ENCODE measurements at regions not wholly inside any gene's neighbourhood (a gene's known extent, or its start where the extent isn't known, plus 50 kb on each side); places are given as distances from the start of the nearest gene placed in this dataset.
"Not testable (repeated sequence)": the region's sequence is repeated elsewhere in the genome, so short reads cannot be mapped to it uniquely, and the experiment has no call there.

DNA sequence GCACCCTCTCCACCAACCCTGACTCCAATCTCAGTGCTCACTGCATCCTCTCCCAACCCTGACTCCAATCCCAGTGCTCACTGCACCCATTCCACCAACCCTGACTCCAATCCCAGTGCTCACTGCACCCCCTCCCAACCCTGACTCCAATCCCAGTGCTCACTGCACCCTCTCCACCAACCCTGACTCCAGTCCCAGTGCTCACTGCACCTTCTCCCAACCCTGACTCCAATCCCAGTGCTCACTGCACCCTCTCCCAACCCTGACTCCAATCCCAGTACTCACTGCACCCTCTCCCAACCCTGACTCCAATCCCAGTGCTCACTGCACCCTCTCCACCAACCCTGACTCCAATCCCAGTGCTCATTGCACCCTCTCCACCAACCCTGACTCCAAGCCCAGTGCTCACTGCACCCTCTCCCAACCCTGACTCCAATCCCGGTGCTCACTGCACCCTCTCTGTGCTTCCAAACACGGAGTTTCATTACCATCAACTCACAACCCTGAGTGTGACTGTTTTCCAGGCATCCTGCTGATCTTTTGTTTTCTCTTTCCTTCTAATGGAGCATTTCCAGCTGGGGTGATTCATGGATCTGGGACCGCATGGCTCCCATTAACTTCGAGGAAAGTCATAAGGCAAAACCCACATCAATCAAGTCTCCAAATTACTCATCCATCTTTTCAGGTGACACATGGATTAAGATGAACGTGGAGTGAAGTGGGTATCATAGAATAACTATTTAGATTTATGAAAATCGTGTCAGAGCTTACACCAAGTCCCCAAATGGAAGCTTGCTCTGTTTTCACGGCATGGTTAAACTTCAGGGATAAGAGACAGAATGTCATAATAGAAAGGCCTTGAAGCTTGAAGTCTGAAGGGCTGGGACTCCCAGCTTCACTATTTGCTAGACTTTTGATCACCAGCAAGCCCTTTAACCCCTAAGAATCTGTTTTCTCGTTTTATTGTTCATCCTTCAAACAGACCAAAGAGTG is 135.3 kb upstream of the ZNF618 start:
- not testable (repeated sequence) for H3K27me3 ChIP-seq (ENCODE audit: control insufficient read depth in 1 of 2, insufficient read depth in 2 of 2, low read length in 2 of 2); H3K9ac ChIP-seq (ENCODE audit: low read depth in 1 of 2, low read length in 2 of 2); H3K36me3 ChIP-seq (ENCODE audit: control insufficient read depth in 1 of 2, insufficient read depth in 2 of 2, low read length in 2 of 2); H3K4me1 ChIP-seq (ENCODE audit: control insufficient read depth in 1 of 2, insufficient read depth in 2 of 2, low read length in 2 of 2); H3K27ac ChIP-seq (ENCODE audit: low read depth, low read length); H3K9me3 ChIP-seq (ENCODE audit: control insufficient read depth in 1 of 2, low read length in 2 of 2); H3K4me3 ChIP-seq (ENCODE audit: low read depth in 1 of 2, low read length in 2 of 2)

DNA sequence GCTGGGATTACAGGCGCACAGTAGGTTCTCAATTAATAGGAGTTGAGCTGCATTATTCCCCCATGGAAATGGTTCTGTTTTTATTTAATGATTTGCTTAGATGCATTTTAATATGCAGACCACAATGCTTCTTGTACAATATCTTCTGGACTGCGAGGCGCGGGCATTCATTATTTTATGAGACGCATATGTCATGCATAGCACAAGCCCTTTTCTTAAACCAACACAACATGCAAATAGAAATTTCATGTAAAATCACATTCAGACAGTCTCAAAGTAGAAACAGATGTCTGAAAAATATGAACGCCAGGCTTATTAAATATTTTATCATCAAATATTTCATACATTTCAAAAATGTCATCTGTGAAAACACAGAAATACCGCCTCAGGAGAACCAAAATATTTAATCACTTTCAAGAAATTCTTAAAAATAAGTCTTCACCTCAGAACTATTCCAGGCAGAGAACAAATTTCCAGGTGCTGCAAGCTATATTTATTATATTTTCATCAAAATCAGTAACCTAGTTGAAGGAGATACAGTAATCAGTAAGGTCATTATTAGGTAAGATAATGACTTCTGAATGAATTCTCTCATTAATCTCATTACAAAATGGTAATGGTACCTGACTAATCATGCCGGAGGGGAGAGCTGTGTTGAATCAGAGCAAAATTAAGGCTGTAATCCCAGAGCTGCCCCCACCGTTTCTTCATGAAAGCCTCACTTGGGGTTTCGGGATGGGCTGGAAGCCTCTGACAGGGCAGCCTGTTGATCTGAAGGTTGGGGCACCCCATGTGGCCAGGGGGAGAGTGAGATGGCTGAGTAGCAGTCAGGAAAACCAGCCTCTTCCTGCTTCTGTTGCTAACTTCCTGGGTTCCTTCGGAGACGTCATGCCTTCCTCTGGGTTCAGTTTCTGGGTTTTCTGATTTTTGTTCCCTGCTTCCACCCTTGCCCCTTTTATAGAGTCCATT is 133.9 kb upstream of the ZNF618 start:
- H3K27me3 ChIP-seq (ENCODE audit: control insufficient read depth in 1 of 2, insufficient read depth in 2 of 2, low read length in 2 of 2), result peaks cover 7 to 8% of the 10 kb centered on the region in 2 donors
- H3K9ac ChIP-seq (ENCODE audit: low read depth in 1 of 2, low read length in 2 of 2), result no peak overlapping the region
- H3K9me3 ChIP-seq (ENCODE audit: control insufficient read depth in 1 of 2, low read length in 2 of 2), result no peaks in the 10 kb centered on the region
- H3K4me1 ChIP-seq (ENCODE audit: control insufficient read depth in 1 of 2, insufficient read depth in 2 of 2, low read length in 2 of 2), result no peaks in the 10 kb centered on the region
- H3K4me3 ChIP-seq (ENCODE audit: low read depth in 1 of 2, low read length in 2 of 2), result no peak overlapping the region
- no peak overlapping the region for H3K27ac ChIP-seq (ENCODE audit: low read depth, low read length)
- no peaks in the 10 kb centered on the region for H3K36me3 ChIP-seq (ENCODE audit: control insufficient read depth in 1 of 2, insufficient read depth in 2 of 2, low read length in 2 of 2)

DNA sequence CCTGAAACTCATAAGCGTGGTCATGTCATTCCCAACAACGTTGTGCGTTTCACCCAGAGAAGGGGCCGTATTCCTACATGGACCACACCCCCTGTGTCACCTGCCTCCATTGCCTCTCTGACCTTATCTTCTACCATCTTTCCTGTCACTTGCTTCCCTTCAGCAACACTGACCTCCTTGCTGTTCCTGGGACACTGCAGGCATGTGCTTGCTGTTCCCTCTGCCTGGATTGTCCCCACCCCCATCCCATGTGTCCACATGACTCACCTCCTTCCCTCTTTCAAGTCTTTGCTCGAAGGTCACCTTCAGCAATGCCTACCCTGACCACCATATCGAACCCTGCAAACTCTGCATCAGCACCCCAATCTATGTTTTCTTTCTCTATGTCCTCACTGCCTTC is 133.2 kb upstream of the ZNF618 start:
- H3K27ac ChIP-seq (ENCODE audit: low read depth, low read length), result no peak overlapping the region

DNA sequence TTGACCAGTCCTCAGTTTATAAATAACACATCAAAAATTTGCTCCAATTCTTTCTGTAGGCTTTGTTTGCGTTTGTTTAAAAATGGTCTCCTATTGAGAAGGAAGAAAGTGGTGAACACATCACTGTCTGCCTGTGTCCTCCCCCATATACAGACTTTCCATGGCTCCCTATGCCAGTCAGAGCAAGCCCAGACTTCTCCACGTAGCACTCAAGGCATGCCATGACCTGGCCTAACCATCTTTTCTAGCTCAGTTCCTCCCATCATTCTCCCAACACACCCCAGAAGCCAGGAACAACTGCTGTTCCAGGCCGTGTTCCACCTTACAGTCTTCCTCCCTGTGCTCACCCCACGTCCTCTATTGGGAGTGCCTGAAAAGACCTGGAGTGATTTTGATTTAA is 129.6 kb upstream of the ZNF618 start:
- H3K9ac ChIP-seq (ENCODE audit: low read depth in 1 of 2, low read length in 2 of 2), result no peak overlapping the region
- H3K9me3 ChIP-seq (ENCODE audit: control insufficient read depth in 1 of 2, low read length in 2 of 2), result no peaks in the 10 kb centered on the region
- no peaks in the 10 kb centered on the region for H3K36me3 ChIP-seq (ENCODE audit: control insufficient read depth in 1 of 2, insufficient read depth in 2 of 2, low read length in 2 of 2)
- no peak overlapping the region for H3K4me3 ChIP-seq (ENCODE audit: low read depth in 1 of 2, low read length in 2 of 2)
- no peaks in the 10 kb centered on the region for H3K4me1 ChIP-seq (ENCODE audit: control insufficient read depth in 1 of 2, insufficient read depth in 2 of 2, low read length in 2 of 2)
- H3K27ac ChIP-seq (ENCODE audit: low read depth, low read length), result no peak overlapping the region
- peaks cover 7 to 8% of the 10 kb centered on the region in 2 donors for H3K27me3 ChIP-seq (ENCODE audit: control insufficient read depth in 1 of 2, insufficient read depth in 2 of 2, low read length in 2 of 2)

More for the DNA sequence above, 133.2 kb upstream of the ZNF618 start:
- Histone ChIP-seq H3K9ac (ENCODE audit: low read depth in 1 of 2, low read length in 2 of 2) (no peak overlapping the region), H3K36me3 (ENCODE audit: control insufficient read depth in 1 of 2, insufficient read depth in 2 of 2, low read length in 2 of 2) (no peaks in the 10 kb centered on the region), H3K9me3 (ENCODE audit: control insufficient read depth in 1 of 2, low read length in 2 of 2) (no peaks in the 10 kb centered on the region), H3K4me1 (ENCODE audit: control insufficient read depth in 1 of 2, insufficient read depth in 2 of 2, low read length in 2 of 2) (no peaks in the 10 kb centered on the region), H3K4me3 (ENCODE audit: low read depth in 1 of 2, low read length in 2 of 2) (no peak overlapping the region), H3K27me3 (ENCODE audit: control insufficient read depth in 1 of 2, insufficient read depth in 2 of 2, low read length in 2 of 2) (peaks cover 7 to 8% of the 10 kb centered on the region in 2 donors)

DNA sequence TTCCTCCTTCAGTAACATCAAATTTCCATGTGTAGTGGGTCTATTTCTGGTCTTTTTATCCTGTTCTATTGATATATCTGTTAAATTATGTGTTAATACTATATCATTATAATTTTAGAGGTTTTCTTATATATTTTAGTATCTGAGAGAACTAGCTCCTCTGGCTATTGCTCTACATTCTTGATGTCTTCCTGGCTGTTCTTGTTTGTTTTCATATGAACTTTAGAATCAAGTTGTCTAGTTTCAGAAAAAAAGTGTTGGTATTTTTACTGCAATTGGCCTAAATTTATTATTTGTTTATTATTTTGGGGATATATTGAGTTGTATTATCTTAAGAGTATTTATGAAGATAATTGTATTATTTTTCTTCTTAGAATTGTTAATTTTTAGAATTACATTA is 128.0 kb upstream of the ZNF618 start:
- no peak overlapping the region for H3K27ac ChIP-seq (ENCODE audit: low read depth, low read length)
- no peaks in the 10 kb centered on the region for H3K4me1 ChIP-seq (ENCODE audit: control insufficient read depth in 1 of 2, insufficient read depth in 2 of 2, low read length in 2 of 2)
- H3K9me3 ChIP-seq (ENCODE audit: control insufficient read depth in 1 of 2, low read length in 2 of 2), result no peaks in the 10 kb centered on the region
- peaks cover 0 to 3% of the 10 kb centered on the region in 2 donors for H3K27me3 ChIP-seq (ENCODE audit: control insufficient read depth in 1 of 2, insufficient read depth in 2 of 2, low read length in 2 of 2)
- H3K4me3 ChIP-seq (ENCODE audit: low read depth in 1 of 2, low read length in 2 of 2), result no peak overlapping the region
- no peaks in the 10 kb centered on the region for H3K36me3 ChIP-seq (ENCODE audit: control insufficient read depth in 1 of 2, insufficient read depth in 2 of 2, low read length in 2 of 2)
- H3K9ac ChIP-seq (ENCODE audit: low read depth in 1 of 2, low read length in 2 of 2), result no peak overlapping the region

DNA sequence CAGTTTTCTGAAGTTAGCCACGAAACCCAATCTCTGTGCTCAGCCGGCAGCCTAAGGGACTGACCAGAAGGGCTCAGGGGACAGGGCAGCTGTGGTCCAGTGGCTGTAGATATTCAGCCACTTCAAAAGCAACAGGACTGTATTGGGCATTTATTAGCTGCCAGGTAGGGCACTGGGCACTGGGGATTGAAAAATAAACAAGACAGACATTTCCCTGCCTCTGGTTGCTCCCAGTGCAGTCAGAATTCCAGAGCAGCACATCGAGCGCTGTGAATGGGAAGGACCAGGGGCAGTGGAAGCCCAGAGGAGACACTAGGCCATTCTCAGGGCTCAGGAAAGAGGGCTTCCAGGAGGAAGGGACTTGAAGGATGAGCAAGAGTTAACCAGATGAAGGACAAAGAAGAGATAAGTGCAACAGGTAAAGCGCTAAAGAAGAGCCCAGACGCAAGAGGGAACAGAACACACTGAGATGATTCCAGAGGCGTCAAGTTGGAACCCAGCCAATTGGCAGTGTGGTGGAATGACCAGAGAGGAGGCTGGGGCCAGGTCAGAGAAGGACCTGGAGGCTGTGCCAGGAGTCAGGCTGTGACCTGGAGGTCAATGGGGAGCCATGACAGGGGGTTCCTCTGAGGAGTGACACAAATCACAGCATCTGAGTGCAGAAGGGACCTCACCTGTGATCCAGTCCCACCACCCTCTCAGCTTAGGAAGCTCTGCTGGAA is 122.5 kb upstream of the ZNF618 start:
- no peaks in the 10 kb centered on the region for H3K36me3 ChIP-seq (ENCODE audit: control insufficient read depth in 1 of 2, insufficient read depth in 2 of 2, low read length in 2 of 2)
- peaks cover 0 to 3% of the 10 kb centered on the region in 2 donors for H3K27me3 ChIP-seq (ENCODE audit: control insufficient read depth in 1 of 2, insufficient read depth in 2 of 2, low read length in 2 of 2)
- H3K9me3 ChIP-seq (ENCODE audit: control insufficient read depth in 1 of 2, low read length in 2 of 2), result no peaks in the 10 kb centered on the region
- H3K9ac ChIP-seq (ENCODE audit: low read depth in 1 of 2, low read length in 2 of 2), result no peak overlapping the region
- H3K4me1 ChIP-seq (ENCODE audit: control insufficient read depth in 1 of 2, insufficient read depth in 2 of 2, low read length in 2 of 2), result no peaks in the 10 kb centered on the region
- no peak overlapping the region for H3K4me3 ChIP-seq (ENCODE audit: low read depth in 1 of 2, low read length in 2 of 2)
- H3K27ac ChIP-seq (ENCODE audit: low read depth, low read length), result no peak overlapping the region

DNA sequence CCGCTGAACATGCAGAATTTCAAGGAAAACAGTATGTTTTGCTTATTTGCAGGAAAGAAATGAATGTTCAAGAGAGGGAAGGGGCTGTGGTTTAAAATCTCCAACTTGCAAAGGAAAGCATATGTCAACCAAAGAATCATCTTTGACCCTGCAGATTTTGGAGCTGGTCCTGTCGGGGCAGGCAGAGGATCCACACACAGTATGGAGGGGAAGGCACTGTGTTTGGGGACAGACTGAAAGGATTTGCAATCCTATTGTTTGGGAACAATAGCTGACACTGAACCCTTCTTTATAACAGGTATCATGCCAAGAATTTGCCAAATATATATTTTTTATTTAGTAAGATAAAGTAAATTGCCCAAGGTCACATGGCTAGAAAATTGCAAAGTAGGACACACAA is 121.4 kb upstream of the ZNF618 start:
- H3K27me3 ChIP-seq (ENCODE audit: control insufficient read depth in 1 of 2, insufficient read depth in 2 of 2, low read length in 2 of 2), result peaks cover 0 to 3% of the 10 kb centered on the region in 2 donors
- no peak overlapping the region for H3K27ac ChIP-seq (ENCODE audit: low read depth, low read length)
- no peaks in the 10 kb centered on the region for H3K4me1 ChIP-seq (ENCODE audit: control insufficient read depth in 1 of 2, insufficient read depth in 2 of 2, low read length in 2 of 2)
- no peaks in the 10 kb centered on the region for H3K9me3 ChIP-seq (ENCODE audit: control insufficient read depth in 1 of 2, low read length in 2 of 2)
- no peak overlapping the region for H3K9ac ChIP-seq (ENCODE audit: low read depth in 1 of 2, low read length in 2 of 2)
- no peaks in the 10 kb centered on the region for H3K36me3 ChIP-seq (ENCODE audit: control insufficient read depth in 1 of 2, insufficient read depth in 2 of 2, low read length in 2 of 2)
- H3K4me3 ChIP-seq (ENCODE audit: low read depth in 1 of 2, low read length in 2 of 2), result no peak overlapping the region

DNA sequence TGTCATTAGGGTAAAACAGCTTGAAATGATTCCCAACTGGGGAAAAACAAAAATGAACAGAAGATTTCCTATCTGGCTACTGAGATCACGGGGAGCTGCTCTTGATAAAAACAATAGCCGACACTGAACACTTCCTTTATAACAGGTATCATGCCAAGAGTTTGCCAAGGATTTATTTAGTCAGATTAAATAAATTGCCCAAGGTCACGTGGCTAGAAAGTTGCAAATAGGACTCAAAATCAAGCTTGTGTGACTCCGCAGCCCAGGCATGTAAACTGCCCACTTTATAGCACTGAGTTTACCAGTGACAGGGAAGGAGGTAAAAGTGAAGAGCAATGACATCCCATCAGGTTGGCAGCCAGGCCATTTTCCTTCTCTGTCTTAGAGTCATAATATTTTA is 120.7 kb upstream of the ZNF618 start:
- Histone ChIP-seq H3K27me3 (ENCODE audit: control insufficient read depth in 1 of 2, insufficient read depth in 2 of 2, low read length in 2 of 2) (peaks cover 0 to 3% of the 10 kb centered on the region in 2 donors), H3K4me1 (ENCODE audit: control insufficient read depth in 1 of 2, insufficient read depth in 2 of 2, low read length in 2 of 2) (no peaks in the 10 kb centered on the region), H3K9me3 (ENCODE audit: control insufficient read depth in 1 of 2, low read length in 2 of 2) (no peaks in the 10 kb centered on the region), H3K27ac (ENCODE audit: low read depth, low read length) (no peak overlapping the region), H3K36me3 (ENCODE audit: control insufficient read depth in 1 of 2, insufficient read depth in 2 of 2, low read length in 2 of 2) (no peaks in the 10 kb centered on the region), H3K4me3 (ENCODE audit: low read depth in 1 of 2, low read length in 2 of 2) (no peak overlapping the region), H3K9ac (ENCODE audit: low read depth in 1 of 2, low read length in 2 of 2) (no peak overlapping the region)

DNA sequence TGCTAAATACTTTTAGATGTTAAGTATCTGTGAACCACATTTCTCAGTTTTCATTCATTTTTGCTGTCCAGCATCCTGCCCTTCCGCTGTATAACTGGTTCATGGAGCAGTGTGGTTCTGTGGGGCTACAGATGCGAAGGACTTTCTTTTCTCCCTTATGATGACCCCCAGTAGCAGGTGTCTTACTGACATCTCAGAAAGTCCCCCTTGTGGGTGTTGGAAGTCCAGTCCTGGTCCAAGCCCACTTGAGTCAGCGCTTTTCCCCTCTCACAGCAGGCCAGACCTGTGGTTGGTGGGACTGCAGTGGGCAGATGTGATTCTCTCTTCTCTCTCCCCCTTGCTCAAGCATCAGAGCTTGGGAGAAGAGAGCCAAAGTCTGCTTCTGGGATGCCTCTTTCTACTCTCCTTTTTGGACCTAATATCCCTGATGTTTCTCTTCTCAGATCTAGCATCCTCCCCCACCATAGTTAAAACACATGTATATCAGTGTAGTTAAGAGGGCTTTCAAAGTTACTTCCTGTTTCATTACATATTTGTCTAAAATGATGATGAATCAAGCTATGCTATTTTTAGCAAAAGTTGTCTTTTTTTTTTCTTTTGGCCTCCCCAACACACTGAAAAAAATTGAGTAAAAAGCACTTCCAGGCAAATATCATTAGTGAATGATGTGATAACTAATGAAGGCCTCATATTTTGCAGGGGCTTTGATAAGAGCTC is 119.5 kb upstream of the ZNF618 start:
- H3K4me3 ChIP-seq (ENCODE audit: low read depth in 1 of 2, low read length in 2 of 2), result no peak overlapping the region
- no peak overlapping the region for H3K9ac ChIP-seq (ENCODE audit: low read depth in 1 of 2, low read length in 2 of 2)
- H3K36me3 ChIP-seq (ENCODE audit: control insufficient read depth in 1 of 2, insufficient read depth in 2 of 2, low read length in 2 of 2), result no peaks in the 10 kb centered on the region

More for the DNA sequence above, 119.5 kb upstream of the ZNF618 start:
- Histone ChIP-seq H3K27me3 (ENCODE audit: control insufficient read depth in 1 of 2, insufficient read depth in 2 of 2, low read length in 2 of 2) (peaks cover 0 to 3% of the 10 kb centered on the region in 2 donors), H3K9me3 (ENCODE audit: control insufficient read depth in 1 of 2, low read length in 2 of 2) (no peaks in the 10 kb centered on the region), H3K27ac (ENCODE audit: low read depth, low read length) (no peak overlapping the region), H3K4me1 (ENCODE audit: control insufficient read depth in 1 of 2, insufficient read depth in 2 of 2, low read length in 2 of 2) (no peaks in the 10 kb centered on the region)
